Prostate gland (tissue), 2 donors: ENCODE measurements at regions not wholly inside any gene's neighbourhood (a gene's known extent, or its start where the extent isn't known, plus 50 kb on each side); places are given as distances from the start of the nearest gene placed in this dataset.

Experiments used
- DNase-seq: peaks from one replicate; pipeline ENCODE4 v3.0.0-alpha.2; 2019; ENCODE audit warnings: low spot score
- H3K27ac ChIP-seq, 2 donors: fragments of 200-600 bp; sonication (generic); 2 replicates each; pipeline ENCODE4 v1.5.1; 2017 to 2019
- H3K27me3 ChIP-seq: fragments of 200-600 bp; sonication (generic); replicated peaks from 2 replicates; pipeline ENCODE4 v1.5.1; 2019; ENCODE audit not compliant: insufficient read depth
- H3K36me3 ChIP-seq, 2 donors: fragments of 200-600 bp; sonication (generic); 1 replicate in 1 of 2; 2 replicates in 1 of 2; pipeline versions ENCODE4 v1.5.1 to v1.8.1; 2017 to 2019
- H3K4me1 ChIP-seq: fragments of 200-600 bp; sonication (generic); replicated peaks from 2 replicates; pipeline ENCODE4 v1.5.1; 2019
- H3K4me3 ChIP-seq, 2 donors: fragments of 200-600 bp; sonication (generic); 2 replicates each; pipeline ENCODE4 v1.5.1; 2017 to 2019
- H3K9me3 ChIP-seq: fragments of 200-600 bp; sonication (generic); 2 replicates; pipeline ENCODE4 v1.5.1; 2017
- CTCF ChIP-seq, 4 experiments: fragments of 200-600 bp in 2 of 4; fragments of 450-650 bp in 2 of 4; sonication (generic) in 2 of 4; IDR thresholded peaks; 1 replicate in 3 of 4; 2 replicates in 1 of 4; pipeline ENCODE4 v1.5.1; 2016 to 2019; ENCODE audit warnings: antibody characterized with exemption in 4 of 4, mild to moderate bottlenecking in 2 of 4, moderate library complexity in 2 of 4
- POLR2A ChIP-seq: fragments of 450-650 bp; IDR thresholded peaks from one replicate; pipeline ENCODE4 v1.6.1; 2016; ENCODE audit warnings: antibody characterized with exemption, mild to moderate bottlenecking
- POLR2AphosphoS5 ChIP-seq: sonication (generic); formaldehyde crosslinking; IDR thresholded peaks from one replicate; pipeline ENCODE4 v1.6.1; 2017; ENCODE audit warnings: antibody characterized with exemption
- WGBS: methylation state at CpG from one replicate; pipeline ENCODE4 v1.1.5; 2018; 5-methylcytosine and 5-hydroxymethylcytosine counted together
- intact Hi-C: fragments of 100-400 bp; cut with DNase I; formaldehyde crosslinking; loops from one replicate; pipeline ENCODE4 v1.14.2; 2022

GRCh38 chr6:92339936-92340640 lies 1079.3 kb downstream of the EPHA7 start:
- Histone ChIP-seq H3K27ac (no peak overlapping the region), H3K9me3 (no peaks in the 10 kb centered on the region), H3K36me3 (no peaks in the 10 kb centered on the region), H3K27me3 (no peaks in the 10 kb centered on the region), H3K4me1 (no peaks in the 10 kb centered on the region), H3K4me3 (no peak overlapping the region)
- intact Hi-C loops, result no loop called here
- WGBS, result 79% methylated on average over 4 of the region's 4 CpGs
- no peak for TF ChIP-seq POLR2A
- no peak for TF ChIP-seq POLR2AphosphoS5
- TF ChIP-seq CTCF (IDR thresholded peaks at IDR 0.05), result no peak
- DNase-seq, result no peak

- intact Hi-C loops, result no loop called here
- no peaks in the 10 kb centered on the region for H3K4me1 ChIP-seq
- no peaks in the 10 kb centered on the region for H3K9me3 ChIP-seq
- no peak overlapping the region for H3K4me3 ChIP-seq
- no peaks in the 10 kb centered on the region for H3K27me3 ChIP-seq
- no peak for TF ChIP-seq CTCF (IDR thresholded peaks at IDR 0.05)
- no peak for TF ChIP-seq POLR2AphosphoS5
- TF ChIP-seq POLR2A, result no peak
- no peak for DNase-seq
- no peak overlapping the region for H3K27ac ChIP-seq
- H3K36me3 ChIP-seq, result no peaks in the 10 kb centered on the region
- 26% methylated on average over 2 of the region's 2 CpGs for WGBS
Observed at GRCh38 chr6:92337571-92337970, 1081.8 kb downstream of the EPHA7 start.

- Histone ChIP-seq H3K4me1 (no peaks in the 10 kb centered on the region), H3K27ac (no peak overlapping the region), H3K9me3 (no peaks in the 10 kb centered on the region), H3K4me3 (no peak overlapping the region), H3K36me3 (no peaks in the 10 kb centered on the region), H3K27me3 (no peaks in the 10 kb centered on the region)
- no peak for TF ChIP-seq CTCF (IDR thresholded peaks at IDR 0.05)
- no peak for TF ChIP-seq POLR2A
- TF ChIP-seq POLR2AphosphoS5, result no peak
- no peak for DNase-seq
- 53% methylated on average over 7 of the region's 7 CpGs for WGBS
- intact Hi-C loops, result no loop called here
Observed at GRCh38 chr6:92329208-92329847, 1090.0 kb downstream of the EPHA7 start.

DNA sequence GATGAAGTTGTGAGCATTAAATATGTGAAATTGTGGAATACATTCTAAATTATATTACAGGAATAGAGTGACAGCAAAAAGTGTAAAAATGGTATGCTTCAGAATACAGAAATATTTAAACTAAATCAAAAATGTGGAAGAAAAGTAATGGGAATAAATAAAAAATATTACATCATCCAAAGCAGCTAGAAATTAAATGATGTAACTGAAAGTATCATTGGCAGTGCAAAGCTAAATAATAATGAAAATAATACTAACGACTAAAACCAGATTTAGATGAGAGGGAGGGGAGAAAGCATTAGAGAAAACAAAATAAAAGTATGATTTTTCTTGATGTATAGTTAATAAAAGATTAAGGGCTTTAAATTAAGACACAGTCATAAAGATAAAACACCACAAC lies 1104.0 kb downstream of the EPHA7 start:
- intact Hi-C loops, result no loop called here
- 96% methylated on average over 1 of the region's 1 CpG for WGBS

More for the DNA sequence above, 1104.0 kb downstream of the EPHA7 start:
- no peak overlapping the region for H3K4me3 ChIP-seq
- H3K27ac ChIP-seq, result no peak overlapping the region
- H3K4me1 ChIP-seq, result no peaks in the 10 kb centered on the region
- no peaks in the 10 kb centered on the region for H3K27me3 ChIP-seq
- no peak for TF ChIP-seq POLR2AphosphoS5
- no peak for TF ChIP-seq CTCF (IDR thresholded peaks at IDR 0.05)
- no peak for TF ChIP-seq POLR2A
- H3K9me3 ChIP-seq, result no peaks in the 10 kb centered on the region
- no peak for DNase-seq
- H3K36me3 ChIP-seq, result no peaks in the 10 kb centered on the region
